ENCODE measurements at regions not wholly inside any gene's neighbourhood (a gene's known extent, or its start where the extent isn't known, plus 50 kb on each side); places are given as distances from the start of the nearest gene placed in this dataset.

- no peak for DNase-seq (ENCODE audit: low spot score)
Measured at GRCh38 chr1:170460001-170460400, 72.0 kb upstream of the GORAB start.

GRCh38 chr1:170460414-170461155 lies 71.4 kb upstream of the GORAB start:
- no peak for DNase-seq (ENCODE audit: low spot score)

- no peak for DNase-seq (ENCODE audit: low spot score)
Measured at GRCh38 chr1:170461291-170461747, 70.6 kb upstream of the GORAB start.

DNA sequence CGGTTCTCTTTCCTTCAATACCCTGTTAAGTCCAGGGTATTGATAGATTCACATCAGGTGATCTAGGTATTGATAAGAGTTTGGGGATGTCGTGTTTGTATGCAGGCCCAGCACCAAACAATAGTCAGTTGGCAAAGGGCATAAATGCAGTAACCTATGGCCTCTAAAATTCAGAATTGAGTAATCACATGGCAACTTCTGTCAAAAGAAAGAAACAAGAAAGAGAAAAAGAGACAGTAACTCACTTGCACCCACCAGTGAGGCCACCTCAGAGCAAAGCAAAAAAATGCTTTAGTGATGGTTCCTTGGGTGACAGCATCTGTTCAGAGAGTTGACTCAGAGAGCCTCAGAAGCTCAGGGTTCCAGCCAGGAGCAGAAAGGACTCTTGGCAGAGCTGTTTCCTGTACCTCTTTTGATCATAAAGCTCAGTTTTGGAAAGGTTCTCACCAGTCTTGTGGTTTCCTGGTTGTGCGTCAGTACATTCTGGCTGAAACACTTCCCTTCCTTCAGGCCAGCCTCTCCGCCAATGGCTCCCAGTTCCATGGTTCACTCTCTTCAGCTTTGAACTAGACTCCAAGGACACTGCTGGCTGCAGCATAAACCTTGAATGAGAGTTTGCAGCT lies 70.1 kb upstream of the GORAB start:
- no peak for DNase-seq (ENCODE audit: low spot score)

DNA sequence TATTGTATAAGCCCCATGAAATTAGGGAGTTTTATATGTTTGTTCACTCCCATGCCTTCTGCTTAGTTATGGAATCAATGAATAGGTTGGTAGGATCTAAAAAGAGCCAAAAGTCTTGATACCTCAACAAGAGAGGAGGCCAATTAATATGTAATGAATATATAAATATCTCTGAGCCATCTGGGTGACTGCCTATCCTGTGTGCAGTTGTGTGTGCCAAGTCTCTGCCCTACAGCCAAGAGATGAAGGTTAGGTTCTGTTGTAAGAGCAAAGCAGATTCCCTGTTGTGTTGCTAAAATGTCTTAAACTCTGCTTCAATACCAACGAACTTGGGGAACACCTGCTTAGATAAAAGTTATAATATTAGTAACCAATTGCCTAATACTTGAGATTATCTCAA lies 61.8 kb upstream of the GORAB start:
- DNase-seq (ENCODE audit: low spot score), result no peak

DNA sequence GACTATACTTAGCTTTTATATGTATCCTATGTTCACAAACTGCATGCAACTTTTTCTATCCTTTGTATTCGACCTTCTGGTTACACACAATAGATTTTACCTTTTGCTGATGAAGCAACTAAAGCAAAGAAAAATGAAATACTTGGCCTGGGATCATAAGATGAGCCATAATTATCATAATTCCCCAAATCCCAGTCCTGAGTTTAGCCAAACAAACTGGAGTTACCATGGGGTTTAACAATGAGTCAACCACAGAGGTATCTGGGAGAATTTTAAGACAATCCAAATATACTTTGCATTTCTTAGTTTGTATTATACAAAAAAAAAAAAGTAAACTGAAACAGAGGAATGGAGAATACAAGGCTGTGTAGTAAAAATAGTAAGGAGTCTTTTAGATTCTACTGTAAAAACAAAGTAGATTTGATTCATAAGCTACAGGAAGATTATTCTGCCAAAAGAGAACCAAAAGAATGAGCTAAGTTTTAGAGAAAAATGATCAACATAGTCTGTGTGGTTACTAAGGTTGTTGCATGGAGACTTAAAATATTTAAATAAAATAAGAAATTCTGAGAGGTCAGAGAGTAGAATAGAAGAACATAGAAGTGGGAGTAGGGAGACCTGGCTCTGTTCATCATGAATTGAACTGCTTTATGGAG lies 60.4 kb upstream of the GORAB start:
- no peak for DNase-seq (ENCODE audit: low spot score)

DNA sequence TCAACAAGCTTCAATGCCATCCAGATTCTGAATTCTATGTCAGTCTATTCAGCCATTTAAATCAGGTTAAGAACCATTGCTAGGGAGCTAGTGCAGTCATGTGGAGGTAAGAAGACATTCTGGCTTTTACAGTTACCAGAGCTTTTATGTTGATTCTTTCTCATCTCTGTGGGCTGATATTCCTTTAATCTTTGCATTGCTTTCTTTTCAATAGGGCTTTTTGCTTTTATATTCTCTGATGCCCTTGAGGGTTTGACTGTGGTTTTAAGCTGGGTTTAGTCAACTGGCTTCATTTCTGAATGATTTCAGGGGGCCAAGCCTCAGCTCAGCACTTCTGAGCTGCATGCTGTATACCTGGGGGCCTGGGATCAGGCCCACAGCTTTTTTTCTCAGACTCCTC lies 51.0 kb upstream of the GORAB start:
- DNase-seq (ENCODE audit: low spot score), result no peak

All from mucosa of gallbladder (tissue), 1 donor.